ENCODE measurements at regions not wholly inside any gene's neighbourhood (a gene's known extent, or its start where the extent isn't known, plus 50 kb on each side); places are given as distances from the start of the nearest gene placed in this dataset.

DNA sequence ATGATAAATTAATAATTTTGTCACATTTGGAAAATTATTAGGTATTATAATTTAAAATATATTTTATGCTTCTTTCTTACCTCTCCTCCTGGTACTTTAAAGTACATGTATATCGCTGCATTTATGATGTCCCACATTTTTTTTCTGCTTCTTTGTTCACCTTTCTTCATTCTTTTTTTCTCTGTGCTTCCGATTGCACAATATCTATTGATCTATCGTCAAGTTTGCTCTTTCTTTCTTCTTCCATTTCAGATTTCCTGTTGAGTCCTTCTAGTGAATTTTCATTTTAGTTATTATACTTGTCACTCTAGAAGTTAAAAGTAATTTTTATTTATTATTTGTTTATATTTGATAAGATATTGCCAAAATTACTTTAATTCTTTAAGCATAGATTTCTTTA, 441.0 kb upstream of the HS3ST5 start:
- Histone ChIP-seq H3K4me3 (ENCODE audit: low read depth in 2 of 2, low read length in 1 of 2) (no peak overlapping the region), H3K79me2 (ENCODE audit: insufficient read depth) (no peaks in the 10 kb centered on the region), H3K4me2 (no peak overlapping the region), H3K9ac (no peak overlapping the region), H3K36me3 (replicated peaks in 1 of 2; ENCODE audit: control insufficient read depth in 1 of 2, insufficient read depth in 2 of 2, low read length in 1 of 2) (no peaks in the 10 kb centered on the region), H4K20me1 (ENCODE audit: insufficient read depth) (no peaks in the 10 kb centered on the region), H3K9me2 (no peaks in the 10 kb centered on the region), H2AFZ (ENCODE audit: low read depth) (no peak overlapping the region), H3F3A (replicated peaks; ENCODE audit: insufficient read depth) (no peaks in the 10 kb centered on the region), H3K4me1 (ENCODE audit: control insufficient read depth in 1 of 2, insufficient read depth in 2 of 2, low read depth in 1 of 2, low read length in 1 of 2) (no peaks in the 10 kb centered on the region), H3K27me3 (ENCODE audit: insufficient read depth) (no peaks in the 10 kb centered on the region), H3K9me3 (no peaks in the 10 kb centered on the region), H3K27ac (ENCODE audit: low read depth in 2 of 2, low read length in 1 of 2) (no peak overlapping the region)
- ChIA-PET CTCF (interaction anchor here (1.5 to 2.3 kb wide), 2 partner anchors 14 to 36 kb away, joined by 4 to 6 read pairs; no protein-coding TSS in a partner anchor), POLR2A (no interaction called here)
- no peak for DNase-seq
- 14% methylated on average over 3 of the region's 3 CpGs for WGBS (ENCODE audit: low lambda C conversion rate)
- no peak for TF ChIP-seq GABPA (IDR thresholded peaks at IDR 0.05; ENCODE audit: low read depth)
- TF ChIP-seq RCOR1 (IDR thresholded peaks at IDR 0.05; ENCODE audit: low read length), result no peak
- TF ChIP-seq POLR2AphosphoS5 (IDR thresholded peaks at IDR 0.05; ENCODE audit: low read depth, low read length), result no peak
- TF ChIP-seq RAD21 (IDR thresholded peaks at IDR 0.05; ENCODE audit: low read length), result no peak

DNA sequence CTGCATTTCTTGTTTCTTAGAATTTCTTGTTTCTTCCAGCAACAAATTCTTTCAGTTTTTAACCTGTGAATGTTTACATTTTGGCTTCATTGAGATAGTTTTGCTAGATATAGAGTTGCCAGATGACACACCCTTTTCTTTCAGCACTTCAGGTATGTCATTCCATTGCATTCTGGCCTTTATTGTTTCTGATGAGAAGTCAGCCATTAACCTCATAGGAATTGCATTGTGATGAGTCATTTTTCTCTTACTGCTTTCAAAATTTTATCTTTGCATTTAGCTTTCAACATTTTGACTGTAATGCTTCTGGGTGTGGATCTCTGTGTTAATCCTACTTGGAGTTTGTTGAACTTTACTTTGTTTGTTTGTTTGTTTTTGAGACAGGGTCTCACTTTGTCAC, 440.3 kb upstream of the HS3ST5 start:
- Histone ChIP-seq H3K79me2 (ENCODE audit: insufficient read depth) (no peaks in the 10 kb centered on the region), H3K4me2 (no peak overlapping the region), H3K9me3 (no peaks in the 10 kb centered on the region), H3F3A (replicated peaks; ENCODE audit: insufficient read depth) (no peaks in the 10 kb centered on the region), H3K4me1 (ENCODE audit: control insufficient read depth in 1 of 2, insufficient read depth in 2 of 2, low read depth in 1 of 2, low read length in 1 of 2) (no peaks in the 10 kb centered on the region), H2AFZ (ENCODE audit: low read depth) (no peak overlapping the region), H3K4me3 (ENCODE audit: low read depth in 2 of 2, low read length in 1 of 2) (no peak overlapping the region), H3K9ac (no peak overlapping the region), H3K27me3 (ENCODE audit: insufficient read depth) (no peaks in the 10 kb centered on the region), H3K9me2 (no peaks in the 10 kb centered on the region), H3K27ac (ENCODE audit: low read depth in 2 of 2, low read length in 1 of 2) (no peak overlapping the region), H4K20me1 (ENCODE audit: insufficient read depth) (no peaks in the 10 kb centered on the region), H3K36me3 (replicated peaks in 1 of 2; ENCODE audit: control insufficient read depth in 1 of 2, insufficient read depth in 2 of 2, low read length in 1 of 2) (no peaks in the 10 kb centered on the region)
- ChIA-PET POLR2A (no interaction called here), CTCF (interaction anchor here (0.7 to 2.3 kb wide), 4 partner anchors 13 to 43 kb away, joined by 3 to 6 read pairs (median 4); no protein-coding TSS in a partner anchor)
- no peak for DNase-seq
- TF ChIP-seq FOSL2 (IDR thresholded peaks at IDR 0.05; ENCODE audit: borderline replicate concordance, low read depth) (no peak), POLR2AphosphoS5 (IDR thresholded peaks at IDR 0.05; ENCODE audit: low read depth, low read length) (no peak), USF1 (IDR thresholded peaks at IDR 0.05; ENCODE audit: borderline replicate concordance, low read depth) (no peak), NFIC (IDR thresholded peaks at IDR 0.05; ENCODE audit: borderline replicate concordance) (no peak), TCF12 (IDR thresholded peaks at IDR 0.05) (no peak), YY1 (IDR thresholded peaks at IDR 0.05; ENCODE audit: low read depth) (no peak), JUND (IDR thresholded peaks at IDR 0.05) (no peak), REST (IDR thresholded peaks at IDR 0.05; ENCODE audit: low read depth, low read length) (no peak), RXRA (IDR thresholded peaks at IDR 0.05; ENCODE audit: borderline replicate concordance, low read depth) (no peak), SIN3A (IDR thresholded peaks at IDR 0.05; ENCODE audit: borderline replicate concordance, low read depth, low read length) (no peak), NRF1 (IDR thresholded peaks at IDR 0.05; ENCODE audit: low read depth, low read length) (no peak), MEF2A (IDR thresholded peaks at IDR 0.05; ENCODE audit: borderline replicate concordance, low read depth) (no peak)
- TF ChIP-seq, protein P1, sequence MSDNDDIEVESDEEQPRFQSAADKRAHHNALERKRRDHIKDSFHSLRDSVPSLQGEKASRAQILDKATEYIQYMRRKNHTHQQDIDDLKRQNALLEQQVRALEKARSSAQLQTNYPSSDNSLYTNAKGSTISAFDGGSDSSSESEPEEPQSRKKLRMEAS (IDR thresholded peaks at IDR 0.05; ENCODE audit: low read depth), result no peak
- TF ChIP-seq, protein P2, sequence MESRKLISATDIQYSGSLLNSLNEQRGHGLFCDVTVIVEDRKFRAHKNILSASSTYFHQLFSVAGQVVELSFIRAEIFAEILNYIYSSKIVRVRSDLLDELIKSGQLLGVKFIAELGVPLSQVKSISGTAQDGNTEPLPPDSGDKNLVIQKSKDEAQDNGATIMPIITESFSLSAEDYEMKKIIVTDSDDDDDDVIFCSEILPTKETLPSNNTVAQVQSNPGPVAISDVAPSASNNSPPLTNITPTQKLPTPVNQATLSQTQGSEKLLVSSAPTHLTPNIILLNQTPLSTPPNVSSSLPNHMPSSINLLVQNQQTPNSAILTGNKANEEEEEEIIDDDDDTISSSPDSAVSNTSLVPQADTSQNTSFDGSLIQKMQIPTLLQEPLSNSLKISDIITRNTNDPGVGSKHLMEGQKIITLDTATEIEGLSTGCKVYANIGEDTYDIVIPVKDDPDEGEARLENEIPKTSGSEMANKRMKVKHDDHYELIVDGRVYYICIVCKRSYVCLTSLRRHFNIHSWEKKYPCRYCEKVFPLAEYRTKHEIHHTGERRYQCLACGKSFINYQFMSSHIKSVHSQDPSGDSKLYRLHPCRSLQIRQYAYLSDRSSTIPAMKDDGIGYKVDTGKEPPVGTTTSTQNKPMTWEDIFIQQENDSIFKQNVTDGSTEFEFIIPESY (IDR thresholded peaks at IDR 0.05; ENCODE audit: borderline replicate concordance, low read depth), result no peak

Data from SK-N-SH (cell line).